ENCODE measurements at regions not wholly inside any gene's neighbourhood (a gene's known extent, or its start where the extent isn't known, plus 50 kb on each side); places are given as distances from the start of the nearest gene placed in this dataset.
"Not testable (repeated sequence)": the region's sequence is repeated elsewhere in the genome, so short reads cannot be mapped to it uniquely, and the experiment has no call there.

DNA sequence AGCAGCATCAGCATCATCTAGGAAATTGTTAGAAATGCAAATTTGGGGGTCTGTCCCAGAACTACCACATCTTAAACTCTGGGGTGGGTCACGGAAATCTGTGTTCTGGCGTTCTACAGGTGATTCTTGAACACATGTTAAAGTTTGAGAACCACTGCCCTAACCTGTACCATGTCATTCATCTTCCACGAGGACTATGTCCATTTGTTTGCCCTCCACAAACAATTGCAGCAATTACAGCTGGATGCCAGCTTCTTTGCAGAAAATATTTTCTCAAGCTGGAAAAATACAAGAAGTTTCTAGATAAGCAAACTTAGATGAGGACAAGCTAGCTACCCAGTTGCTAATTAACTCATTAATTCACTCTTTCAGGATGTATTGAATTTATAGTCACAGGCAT, 54.1 kb downstream of the MAFB start:
- DNase-seq = no peak

- DNase-seq = no peak
Measured at GRCh38 chr20:40633123-40633850, 55.7 kb downstream of the MAFB start.

DNA sequence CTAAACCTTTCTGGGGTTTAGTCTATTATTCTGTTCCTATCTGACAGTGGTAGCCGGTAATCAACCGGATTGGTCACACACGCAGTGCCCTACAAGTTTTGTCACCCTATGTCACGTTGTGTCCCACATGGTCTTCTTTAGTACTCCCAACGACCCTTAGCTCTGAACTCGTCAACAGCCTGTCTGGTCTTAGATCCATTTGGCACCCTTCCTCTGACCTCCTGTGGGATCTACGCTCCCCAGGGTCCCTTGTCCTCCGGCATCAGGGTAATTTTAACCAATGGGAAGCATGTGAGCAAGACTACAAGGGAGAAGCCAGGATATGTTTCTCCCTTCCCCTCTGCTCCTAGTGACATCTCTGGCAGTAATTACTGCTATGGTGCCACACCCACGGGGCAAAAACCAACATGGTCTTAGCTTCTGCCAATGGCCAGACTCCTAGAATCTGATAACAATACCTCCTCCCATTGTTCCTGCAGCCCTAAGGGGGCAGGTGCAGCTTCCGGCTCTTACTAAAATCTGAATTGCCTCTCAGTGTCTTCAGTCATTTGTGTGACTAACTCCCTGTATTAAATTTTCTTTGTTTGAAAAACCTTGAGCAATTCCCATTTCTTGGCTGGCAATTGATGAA, 56.6 kb downstream of the MAFB start:
- no peak for DNase-seq

DNA sequence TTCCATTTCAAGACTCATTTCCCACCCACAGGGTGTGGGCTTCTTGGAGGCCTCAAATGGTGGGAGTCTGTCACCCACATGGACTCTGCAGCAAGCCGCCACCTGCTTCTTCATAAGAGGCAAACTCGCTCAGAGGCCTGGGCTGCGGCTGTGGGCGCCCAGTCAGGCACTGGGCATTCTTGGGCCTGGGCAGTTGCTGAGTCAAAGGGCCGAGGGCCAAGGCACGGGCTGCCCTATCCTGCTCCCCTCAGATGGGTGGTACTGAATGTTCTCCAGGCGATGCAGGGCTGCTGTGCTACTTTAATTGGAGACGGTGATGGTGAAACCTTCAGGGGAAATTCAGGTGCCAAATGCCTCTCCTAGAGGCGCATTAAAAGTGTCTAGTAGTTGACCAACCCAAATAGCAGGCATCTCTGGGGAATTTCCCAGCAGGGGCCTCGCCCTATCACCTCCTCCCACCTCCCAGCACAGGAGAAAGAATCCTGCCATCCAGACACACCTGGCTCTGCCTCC, 57.9 kb downstream of the MAFB start:
- DNase-seq = no peak

GRCh38 chr20:40630713-40631112, 58.3 kb downstream of the MAFB start:
- DNase-seq = no peak

GRCh38 chr20:40630099-40630498, 58.9 kb downstream of the MAFB start:
- DNase-seq = no peak

- no peak for DNase-seq
Measured at GRCh38 chr20:40628877-40629276, 60.2 kb downstream of the MAFB start.

- not testable (repeated sequence) for DNase-seq
Measured at GRCh38 chr20:40619053-40619452, 70.0 kb downstream of the MAFB start.

- DNase-seq = no peak
Measured at GRCh38 chr20:40617594-40617993, 71.4 kb downstream of the MAFB start.

- no peak for DNase-seq
Measured at GRCh38 chr20:40612837-40613236, 76.2 kb downstream of the MAFB start.

DNA sequence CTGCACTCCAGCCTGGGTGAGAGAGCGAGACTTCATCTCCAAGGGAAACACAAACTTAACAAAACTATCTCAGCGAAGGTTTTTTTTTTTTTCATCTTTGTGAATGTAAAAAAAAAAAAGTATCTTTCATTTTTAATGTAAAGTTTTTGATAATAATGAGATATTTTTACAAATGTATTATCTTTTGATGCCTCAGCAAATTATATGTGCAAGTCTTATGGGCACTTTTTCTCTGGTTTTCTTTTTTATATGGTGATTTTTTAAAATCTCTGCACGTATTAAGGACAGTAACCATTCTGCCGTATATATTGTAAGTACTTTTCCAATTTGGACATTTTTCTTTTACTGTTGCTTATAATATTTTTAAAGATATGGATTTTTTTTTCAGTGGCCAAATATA, 76.8 kb downstream of the MAFB start:
- no peak for DNase-seq

DNA sequence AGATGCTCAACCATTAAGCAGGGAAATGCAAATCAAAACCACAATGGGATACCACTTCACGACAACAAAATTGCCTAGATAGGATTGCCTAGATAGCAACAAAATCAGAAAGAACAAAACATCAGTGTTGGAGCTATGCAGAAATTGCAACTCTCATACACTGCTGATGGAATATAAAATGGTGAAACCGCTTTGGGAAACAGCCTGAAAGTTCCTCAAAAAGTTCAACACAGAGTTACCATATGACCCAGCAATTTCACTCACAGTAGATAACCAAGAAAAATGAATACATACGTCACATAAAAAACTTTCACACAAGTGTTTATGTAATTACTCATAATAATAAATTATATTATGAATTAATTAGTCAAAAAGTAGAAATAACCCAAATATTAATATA, 78.3 kb downstream of the MAFB start:
- no peak for DNase-seq

GRCh38 chr20:40607927-40608326, 81.1 kb downstream of the MAFB start:
- no peak for DNase-seq

GRCh38 chr20:40606660-40607059, 82.4 kb downstream of the MAFB start:
- no peak for DNase-seq

DNA sequence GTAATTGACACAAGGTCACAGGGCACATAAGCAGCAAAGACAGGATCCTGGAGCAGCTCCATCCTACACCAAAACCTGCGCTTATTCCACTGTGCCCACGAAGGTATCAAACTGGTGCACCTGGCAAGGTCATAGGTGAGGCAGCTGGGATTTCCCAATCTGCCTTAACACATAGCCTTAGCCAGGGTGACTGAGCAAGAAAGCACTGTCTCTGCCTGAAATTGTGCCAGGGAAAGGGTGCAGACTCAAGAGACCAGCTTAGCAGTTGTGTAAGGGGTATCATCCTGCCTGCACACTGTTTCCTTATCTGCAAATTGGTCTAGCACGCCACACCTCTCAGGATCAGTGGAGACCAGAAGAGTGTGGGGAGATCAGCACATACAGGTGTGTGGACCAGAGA, 82.8 kb downstream of the MAFB start:
- no peak for DNase-seq

DNA sequence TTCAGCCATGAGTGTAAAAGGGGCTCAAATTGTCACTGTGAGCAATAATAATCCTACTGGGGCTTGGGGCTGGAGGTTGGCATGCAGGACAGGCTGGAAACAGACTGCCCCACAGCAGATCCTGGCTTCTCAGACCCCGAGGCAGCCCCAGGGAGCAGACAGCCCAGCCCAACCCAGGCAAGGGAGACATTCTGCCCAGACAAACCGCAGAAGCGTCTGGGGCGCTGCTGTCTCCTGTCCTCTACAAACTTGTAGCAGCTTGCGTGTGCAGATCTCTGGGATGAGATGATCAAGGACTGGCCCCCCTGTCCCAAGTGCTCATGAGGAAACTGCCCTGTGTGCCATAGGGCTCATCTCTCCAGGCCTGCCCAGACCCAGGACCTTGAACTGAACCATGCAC, 84.6 kb downstream of the MAFB start:
- DNase-seq = no peak

DNA sequence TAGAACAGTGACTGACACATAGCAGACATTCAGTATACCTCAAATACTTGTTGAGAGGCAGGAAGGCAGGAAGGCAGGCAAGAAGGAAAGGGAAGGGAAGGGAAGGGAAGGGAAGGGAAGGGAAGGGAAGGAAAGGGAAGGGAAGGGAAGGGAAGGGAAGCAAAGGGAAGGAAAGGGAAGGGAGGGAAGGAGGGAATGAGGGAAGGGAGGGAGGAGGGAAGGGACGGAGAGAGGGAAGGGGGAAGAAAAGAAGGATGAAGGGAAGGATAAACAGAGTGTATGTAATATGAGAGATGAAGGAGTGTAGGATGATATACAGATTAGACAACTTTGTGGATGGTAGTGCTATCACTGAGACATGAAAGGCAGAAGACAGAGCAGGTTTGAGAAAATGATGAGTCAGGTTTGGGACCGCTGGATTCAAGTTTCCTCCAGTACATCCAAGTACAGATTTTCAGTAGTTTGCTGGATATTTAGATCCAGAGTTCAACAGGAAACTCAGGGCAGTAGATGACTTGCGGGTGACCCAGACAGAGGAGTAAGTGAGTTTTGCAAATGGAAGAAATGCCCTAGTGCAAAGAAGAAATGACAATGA, 85.9 kb downstream of the MAFB start:
- no peak for DNase-seq

- no peak for DNase-seq
Measured at GRCh38 chr20:40602381-40602780, 86.7 kb downstream of the MAFB start.

DNA sequence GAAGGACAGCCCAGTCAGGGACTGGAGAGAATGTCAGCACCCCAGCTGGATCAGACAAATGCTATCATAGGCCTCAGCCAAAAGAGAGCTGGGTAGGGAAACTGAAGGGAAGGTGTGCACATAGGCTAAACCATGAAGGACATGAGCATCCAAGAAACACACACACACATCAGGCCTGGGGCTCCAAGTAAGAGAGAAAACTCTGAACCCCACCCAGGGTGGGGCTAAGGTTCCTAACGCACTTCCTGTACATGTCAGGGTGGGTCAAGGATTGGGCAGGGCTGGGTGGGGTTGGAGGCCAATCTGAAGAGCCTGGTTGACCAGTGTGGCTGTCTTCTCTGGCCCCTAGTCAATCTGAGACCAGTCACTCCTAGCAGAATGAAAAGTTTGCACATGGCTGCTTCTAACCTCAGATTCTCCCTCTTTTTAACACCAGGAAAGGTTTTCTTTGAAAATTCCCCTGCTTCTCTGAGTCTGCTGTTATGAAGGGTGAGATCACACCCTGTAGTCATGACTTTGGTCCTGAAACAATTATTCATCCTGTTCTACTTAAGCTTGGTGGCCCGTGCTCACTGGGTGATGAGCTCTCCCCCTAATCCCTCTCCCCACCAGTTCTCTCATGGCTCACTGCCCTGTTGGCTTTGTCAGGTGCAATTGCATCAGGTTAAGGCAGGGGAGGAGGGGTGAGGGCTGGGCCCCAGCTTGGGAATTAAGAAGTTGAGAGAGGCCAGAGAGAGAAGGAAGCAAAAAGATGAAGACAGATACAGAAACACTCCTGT, 88.4 kb downstream of the MAFB start:
- no peak for DNase-seq

- DNase-seq = no peak
Measured at GRCh38 chr20:40599987-40600386, 89.0 kb downstream of the MAFB start.

DNA sequence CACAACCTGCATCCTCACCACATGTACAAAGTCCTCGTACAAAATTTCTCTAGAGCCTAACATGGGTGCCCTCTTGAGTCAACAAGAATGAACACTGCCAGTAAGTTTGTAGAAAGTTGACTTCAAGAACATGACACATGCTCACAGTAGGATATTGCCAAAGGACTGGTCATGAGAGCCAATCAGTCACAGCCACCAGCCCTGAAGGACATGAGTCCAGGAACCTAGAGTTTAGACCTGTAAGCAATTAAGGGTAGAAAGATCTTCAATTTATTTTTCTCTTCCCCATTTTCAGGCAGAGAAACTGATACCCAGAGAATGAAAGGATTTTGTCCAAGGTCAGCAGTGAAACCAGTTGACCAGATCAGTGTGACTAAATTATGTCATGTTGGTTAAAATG, 96.1 kb downstream of the MAFB start:
- DNase-seq = no peak

DNA sequence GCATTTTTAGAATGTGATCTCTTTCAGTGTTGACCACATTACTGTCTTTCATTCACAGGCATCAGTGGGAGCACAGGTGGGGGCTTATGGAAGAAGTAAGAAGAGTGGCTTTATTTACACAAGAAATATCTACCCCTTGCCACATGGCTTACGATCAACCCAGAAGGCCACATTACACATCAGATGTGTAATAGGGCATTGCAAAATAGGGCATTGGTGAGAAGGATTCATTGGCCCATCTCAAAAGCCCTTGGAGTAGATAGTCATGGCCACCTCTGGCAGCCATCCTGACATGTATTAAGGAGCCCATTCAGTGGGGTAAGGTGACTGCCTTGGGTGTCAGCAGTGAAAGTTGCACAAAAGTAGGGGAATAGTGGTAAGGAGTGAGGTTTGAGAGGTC, 97.5 kb downstream of the MAFB start:
- no peak for DNase-seq

GRCh38 chr20:40591119-40591518, 97.9 kb downstream of the MAFB start:
- DNase-seq = no peak

DNA sequence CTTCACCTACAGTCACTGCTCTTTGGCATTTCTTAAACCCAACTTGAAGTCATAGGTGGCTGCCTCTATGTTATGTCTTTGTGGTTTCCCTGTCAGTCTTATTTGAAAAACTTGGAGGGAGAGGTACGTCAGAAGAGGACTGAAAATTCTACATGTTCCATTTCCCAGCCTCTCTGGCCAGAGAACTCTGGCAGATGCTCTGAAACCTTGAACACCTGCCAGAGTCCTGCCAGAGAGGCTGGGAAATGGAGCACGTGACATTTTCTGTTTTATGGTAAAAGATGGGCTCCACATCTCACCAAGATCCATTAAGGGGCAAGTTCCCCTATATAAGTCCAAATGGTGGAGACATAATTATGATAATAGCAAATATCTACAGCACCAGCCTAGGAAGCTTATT, 99.5 kb downstream of the MAFB start:
- DNase-seq = no peak

All from CD4-positive, alpha-beta T cell treated with Interleukin-15 for 1 hour (primary cell).